ENCODE measurements at regions not wholly inside any gene's neighbourhood (a gene's known extent, or its start where the extent isn't known, plus 50 kb on each side); places are given as distances from the start of the nearest gene placed in this dataset.

DNA sequence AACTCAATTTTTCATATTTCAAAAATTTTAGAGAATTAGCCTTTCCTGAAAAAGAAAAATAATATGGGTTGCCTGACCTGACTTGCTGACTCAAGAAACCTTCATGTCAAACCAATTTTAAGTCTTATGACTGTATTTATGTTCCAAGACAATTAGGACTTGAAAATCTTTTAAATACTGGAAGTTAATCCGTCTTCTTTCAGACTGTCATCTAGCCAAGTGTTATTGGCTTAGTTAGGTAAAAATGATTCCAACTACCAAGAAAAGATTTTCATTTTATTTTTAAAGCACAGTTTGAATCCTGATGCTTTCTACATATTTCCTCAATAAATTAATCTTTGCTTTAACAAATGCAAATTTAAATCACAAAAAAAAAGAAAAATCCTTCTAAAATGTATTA, 337.6 kb downstream of the SLITRK6 start:
- TF ChIP-seq ZFX (IDR thresholded peaks at IDR 0.05): no peak
- TF ChIP-seq, protein P1, sequence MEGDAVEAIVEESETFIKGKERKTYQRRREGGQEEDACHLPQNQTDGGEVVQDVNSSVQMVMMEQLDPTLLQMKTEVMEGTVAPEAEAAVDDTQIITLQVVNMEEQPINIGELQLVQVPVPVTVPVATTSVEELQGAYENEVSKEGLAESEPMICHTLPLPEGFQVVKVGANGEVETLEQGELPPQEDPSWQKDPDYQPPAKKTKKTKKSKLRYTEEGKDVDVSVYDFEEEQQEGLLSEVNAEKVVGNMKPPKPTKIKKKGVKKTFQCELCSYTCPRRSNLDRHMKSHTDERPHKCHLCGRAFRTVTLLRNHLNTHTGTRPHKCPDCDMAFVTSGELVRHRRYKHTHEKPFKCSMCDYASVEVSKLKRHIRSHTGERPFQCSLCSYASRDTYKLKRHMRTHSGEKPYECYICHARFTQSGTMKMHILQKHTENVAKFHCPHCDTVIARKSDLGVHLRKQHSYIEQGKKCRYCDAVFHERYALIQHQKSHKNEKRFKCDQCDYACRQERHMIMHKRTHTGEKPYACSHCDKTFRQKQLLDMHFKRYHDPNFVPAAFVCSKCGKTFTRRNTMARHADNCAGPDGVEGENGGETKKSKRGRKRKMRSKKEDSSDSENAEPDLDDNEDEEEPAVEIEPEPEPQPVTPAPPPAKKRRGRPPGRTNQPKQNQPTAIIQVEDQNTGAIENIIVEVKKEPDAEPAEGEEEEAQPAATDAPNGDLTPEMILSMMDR (conservative IDR thresholded peaks at IDR 0.05): no peak
- H3K27ac ChIP-seq: no peak overlapping the region

DNA sequence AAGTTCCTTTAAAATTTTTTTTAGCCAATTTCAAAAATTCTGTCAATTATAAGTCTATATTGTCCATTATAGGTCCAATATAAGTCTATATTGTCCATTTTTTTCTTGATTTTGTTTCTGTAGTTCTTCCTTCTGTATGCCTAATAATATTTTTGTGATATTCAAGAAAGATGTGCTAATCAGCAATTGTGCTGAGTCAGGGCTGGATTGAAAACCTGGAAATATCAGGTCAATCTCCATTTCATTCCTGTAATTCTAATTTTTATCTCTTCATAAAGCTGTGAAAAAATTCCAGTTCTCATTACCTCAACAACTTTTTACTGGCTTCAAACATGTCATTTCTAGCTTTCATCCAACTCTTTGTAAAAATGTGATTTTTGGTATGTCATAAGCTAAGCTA, 353.7 kb downstream of the SLITRK6 start:
- no peak overlapping the region for H3K27ac ChIP-seq
- TF ChIP-seq ZFX (IDR thresholded peaks at IDR 0.05): no peak
- TF ChIP-seq, protein P1 (conservative IDR thresholded peaks at IDR 0.05): no peak

DNA sequence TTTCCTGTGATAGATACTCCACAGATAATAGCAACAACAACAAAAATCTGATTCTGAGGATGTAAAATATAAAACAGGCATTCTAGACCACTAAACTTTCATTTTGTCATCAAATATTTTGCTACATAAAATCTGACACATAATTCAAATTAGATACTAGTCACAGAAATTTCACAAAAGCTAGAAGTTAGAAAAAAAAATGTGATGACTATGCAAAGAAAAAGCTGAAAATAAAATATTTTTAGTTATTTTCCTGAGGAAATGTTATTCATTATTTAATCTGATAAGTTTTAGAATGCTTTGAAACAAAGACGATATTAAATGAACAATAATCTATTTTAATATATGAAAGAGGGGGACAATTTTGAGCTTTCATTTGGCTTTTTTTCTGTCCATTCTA, 357.2 kb downstream of the SLITRK6 start:
- no peak for TF ChIP-seq ZFX (IDR thresholded peaks at IDR 0.05)
- TF ChIP-seq, protein P1 (conservative IDR thresholded peaks at IDR 0.05): no peak
- no peak overlapping the region for H3K27ac ChIP-seq

GRCh38 chr13:85441364-85441763, 357.9 kb downstream of the SLITRK6 start:
- no peak overlapping the region for H3K27ac ChIP-seq
- TF ChIP-seq, protein P1 (conservative IDR thresholded peaks at IDR 0.05): no peak
- TF ChIP-seq ZFX (IDR thresholded peaks at IDR 0.05): no peak

- TF ChIP-seq, protein P1 (conservative IDR thresholded peaks at IDR 0.05): no peak
- no peak for TF ChIP-seq ZFX (IDR thresholded peaks at IDR 0.05)
- no peak overlapping the region for H3K27ac ChIP-seq
Measured at GRCh38 chr13:85436029-85436428, 363.2 kb downstream of the SLITRK6 start.

- TF ChIP-seq, protein P1 (conservative IDR thresholded peaks at IDR 0.05): no peak
- no peak for TF ChIP-seq ZFX (IDR thresholded peaks at IDR 0.05)
- H3K27ac ChIP-seq: no peak overlapping the region
Measured at GRCh38 chr13:85434927-85435326, 364.3 kb downstream of the SLITRK6 start.

DNA sequence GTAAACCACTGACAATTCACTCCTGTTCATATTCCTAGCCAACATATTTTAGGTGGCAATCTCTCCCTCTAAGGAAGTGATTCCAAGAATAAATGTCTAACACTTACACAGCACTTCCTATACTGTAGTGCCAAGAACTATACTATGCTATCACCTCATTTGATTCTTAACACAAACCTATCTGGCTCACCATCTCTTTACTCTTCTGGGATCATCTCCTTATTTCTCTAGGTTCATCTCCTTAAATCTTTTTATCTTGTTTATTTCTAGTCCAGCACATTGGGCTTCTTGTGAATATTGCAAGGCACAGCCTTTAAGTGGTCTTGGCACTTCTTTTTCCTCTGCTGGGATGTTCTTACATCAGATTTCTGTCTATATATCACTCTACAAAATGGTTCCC, 366.3 kb downstream of the SLITRK6 start:
- TF ChIP-seq ZFX (IDR thresholded peaks at IDR 0.05): no peak
- TF ChIP-seq, protein P1 (conservative IDR thresholded peaks at IDR 0.05): no peak
- H3K27ac ChIP-seq: no peak overlapping the region
